ENCODE measurements at regions not wholly inside any gene's neighbourhood (a gene's known extent, or its start where the extent isn't known, plus 50 kb on each side); places are given as distances from the start of the nearest gene placed in this dataset.
"Not testable (repeated sequence)": the region's sequence is repeated elsewhere in the genome, so short reads cannot be mapped to it uniquely, and the experiment has no call there.

DNA sequence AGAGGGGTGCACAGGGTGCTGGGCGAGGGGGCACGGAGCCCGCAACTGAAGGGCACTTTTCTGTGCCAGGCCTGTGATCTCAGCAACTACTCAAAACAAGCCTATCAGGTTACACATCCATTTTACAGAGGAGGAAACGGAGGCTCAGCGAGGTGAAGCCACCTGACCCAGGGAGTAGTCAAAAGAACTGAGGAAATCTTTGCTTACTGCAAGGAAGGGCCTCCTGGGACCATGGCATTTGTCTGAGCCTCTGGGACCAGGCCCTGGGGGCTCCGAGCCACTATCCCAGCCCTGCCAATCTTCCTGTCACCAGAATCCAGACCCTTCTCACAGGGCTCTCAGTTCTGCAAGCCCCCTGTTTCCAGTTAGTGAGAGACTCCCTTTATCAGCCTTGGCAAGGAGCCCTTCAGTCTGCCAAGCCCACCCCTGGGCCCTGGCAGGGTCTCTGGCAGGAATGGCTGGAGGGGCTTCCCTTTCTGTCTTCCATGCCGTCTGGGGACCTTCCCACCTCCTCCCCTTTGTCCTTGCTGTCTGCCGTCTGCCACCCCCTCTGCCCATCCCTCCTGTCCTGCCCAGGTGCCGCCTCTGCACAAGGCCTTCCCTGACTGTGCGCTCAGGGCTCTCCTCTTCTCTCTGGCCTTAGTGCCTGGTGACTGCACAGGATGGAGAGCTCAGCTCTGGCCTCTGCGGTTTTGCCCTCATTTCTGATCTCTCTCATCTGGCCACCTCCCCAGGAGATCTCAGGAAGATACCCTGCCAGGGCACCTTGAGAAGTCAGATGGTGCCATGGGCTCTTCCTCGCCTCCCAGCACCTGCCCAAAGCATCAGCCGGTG, 194.7 kb upstream of the GLI2 start:
- no peak for DNase-seq
- Mint-ChIP-seq H3K36me3 (ENCODE audit: low read depth) (no peaks in the 10 kb centered on the region), H3K4me1 (no peaks in the 10 kb centered on the region), H3K4me3 (no peak overlapping the region), H3K27ac (no peak overlapping the region), H3K9me3 (no peaks in the 10 kb centered on the region), H3K27me3 (peaks cover 2% of the 10 kb centered on the region)
- intact Hi-C loops (cut with micrococcal nuclease) = no loop called here

DNA sequence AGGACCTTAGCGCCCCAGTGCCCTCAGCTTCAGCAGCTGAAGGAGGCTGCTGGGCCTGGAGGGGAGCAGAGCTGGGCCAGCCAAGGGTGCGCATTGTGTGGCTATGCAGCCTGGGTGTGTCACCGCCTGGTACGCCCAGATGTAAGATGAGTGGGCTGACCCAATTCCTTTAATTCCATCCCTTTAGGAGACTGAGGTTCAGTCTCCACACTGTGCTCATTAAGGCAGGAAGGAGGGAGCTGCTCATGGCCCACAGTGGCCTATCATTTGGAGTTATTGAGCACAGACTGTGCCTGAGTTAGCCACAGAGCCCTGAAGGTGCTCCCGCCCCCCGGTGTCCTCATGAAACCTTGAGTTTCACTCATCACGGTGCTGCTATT, 194.1 kb upstream of the GLI2 start:
- Mint-ChIP-seq H3K27me3 (peaks cover 4% of the 10 kb centered on the region), H3K4me3 (no peak overlapping the region), H3K27ac (no peak overlapping the region), H3K36me3 (ENCODE audit: low read depth) (no peaks in the 10 kb centered on the region), H3K9me3 (no peaks in the 10 kb centered on the region), H3K4me1 (no peaks in the 10 kb centered on the region)
- DNase-seq = no peak
- intact Hi-C loops (cut with micrococcal nuclease) = no loop called here

DNA sequence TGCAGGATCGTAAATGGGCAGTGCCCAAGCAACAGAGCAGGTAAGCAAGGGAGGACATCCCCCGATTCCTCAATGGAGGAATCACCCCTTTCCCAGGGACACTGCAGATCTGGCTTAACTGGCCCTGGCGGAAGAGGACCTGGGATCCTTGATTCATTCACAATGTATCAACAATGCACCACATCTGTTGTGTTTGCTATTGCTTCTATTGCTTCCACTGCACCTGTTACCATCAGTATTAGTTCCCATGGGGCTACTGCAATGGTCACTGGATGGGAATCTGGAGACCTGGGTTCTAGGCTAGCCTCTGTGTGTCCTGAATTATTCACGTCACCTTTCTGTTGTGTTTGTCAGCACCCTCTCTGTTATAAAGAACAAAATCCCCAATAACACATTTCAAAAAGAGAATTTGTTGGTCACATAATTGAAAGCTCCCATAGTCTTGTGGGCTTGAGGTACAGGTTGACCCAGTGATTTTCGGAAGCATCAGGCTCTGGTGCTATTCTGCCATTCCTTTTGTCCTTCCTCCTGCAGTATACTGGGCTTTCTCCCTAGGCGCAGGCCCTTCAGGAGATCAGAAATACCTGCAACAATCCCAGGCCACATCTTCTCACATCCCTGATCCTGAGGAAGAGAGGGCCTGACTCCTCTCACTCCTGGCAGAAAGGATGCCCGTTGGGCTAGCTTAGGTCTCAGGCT, 193.5 kb upstream of the GLI2 start:
- no peak for DNase-seq
- Mint-ChIP-seq H3K4me3 (no peak overlapping the region), H3K27ac (no peak overlapping the region), H3K9me3 (no peaks in the 10 kb centered on the region), H3K36me3 (ENCODE audit: low read depth) (no peaks in the 10 kb centered on the region), H3K4me1 (no peaks in the 10 kb centered on the region), H3K27me3 (peaks cover 4% of the 10 kb centered on the region)
- intact Hi-C loops (cut with micrococcal nuclease) = no loop called here

DNA sequence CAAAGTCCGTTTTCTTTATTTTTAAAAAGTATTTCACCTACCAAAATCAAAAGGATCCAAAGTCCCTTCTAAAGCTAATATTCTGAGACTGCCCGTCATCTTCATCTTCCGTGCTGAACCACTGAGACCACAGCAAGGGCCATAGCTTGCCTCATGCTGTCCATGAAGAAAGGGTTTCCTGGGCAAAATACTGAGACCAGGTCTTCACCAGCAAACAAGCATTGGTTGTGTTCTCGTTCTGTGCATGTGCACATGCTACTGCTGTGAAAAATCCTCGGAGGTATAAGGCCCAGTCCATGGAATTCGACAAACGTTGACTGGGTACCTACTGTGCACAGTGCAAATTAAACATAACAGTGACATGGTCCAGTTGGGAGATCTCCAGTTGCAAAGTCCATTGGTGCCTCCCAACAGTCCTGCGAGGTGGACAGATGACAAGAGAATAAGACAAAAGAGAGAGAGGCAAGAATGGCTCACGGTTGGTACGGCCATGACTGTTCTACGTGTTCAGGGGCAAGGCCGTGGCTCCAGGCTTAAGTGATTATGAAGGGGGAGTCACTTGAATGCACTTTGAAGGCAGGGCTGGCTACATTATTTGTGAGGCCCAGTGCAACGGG, 192.6 kb upstream of the GLI2 start:
- no peak overlapping the region for H3K4me3 Mint-ChIP-seq

DNA sequence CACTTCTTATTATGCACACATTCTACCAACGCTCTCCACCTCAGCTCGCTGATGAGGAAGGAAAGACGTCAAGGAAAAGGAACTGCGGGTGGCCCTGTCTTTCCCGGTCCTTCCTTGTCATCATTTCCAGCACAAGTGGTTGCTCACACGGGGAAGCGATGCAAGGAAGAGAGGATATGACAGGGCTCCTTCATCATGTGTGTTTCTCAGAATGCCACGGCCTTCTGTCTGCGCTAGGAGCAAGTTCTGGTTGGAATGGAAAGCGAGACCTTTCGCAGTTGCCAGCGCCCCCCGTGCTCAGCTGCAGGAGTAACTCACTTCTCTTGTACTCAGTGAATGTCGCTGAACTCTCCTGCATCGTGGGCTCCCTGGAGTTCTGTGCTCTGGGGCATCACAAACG, 191.8 kb upstream of the GLI2 start:
- no peaks in the 10 kb centered on the region for H3K9me3 Mint-ChIP-seq
- DNase-seq = no peak
- no peak overlapping the region for H3K4me3 Mint-ChIP-seq
- no peaks in the 10 kb centered on the region for H3K4me1 Mint-ChIP-seq
- intact Hi-C loops (cut with micrococcal nuclease) = no loop called here
- no peaks in the 10 kb centered on the region for H3K36me3 Mint-ChIP-seq (ENCODE audit: low read depth)
- peaks cover 5% of the 10 kb centered on the region for H3K27me3 Mint-ChIP-seq
- H3K27ac Mint-ChIP-seq = no peak overlapping the region

More for the DNA sequence above, 192.6 kb upstream of the GLI2 start:
- H3K9me3 Mint-ChIP-seq = no peaks in the 10 kb centered on the region
- no peak for DNase-seq
- peaks cover 5% of the 10 kb centered on the region for H3K27me3 Mint-ChIP-seq
- no peaks in the 10 kb centered on the region for H3K4me1 Mint-ChIP-seq
- H3K27ac Mint-ChIP-seq = no peak overlapping the region
- H3K36me3 Mint-ChIP-seq (ENCODE audit: low read depth) = no peaks in the 10 kb centered on the region
- intact Hi-C loops (cut with micrococcal nuclease) = no loop called here

DNA sequence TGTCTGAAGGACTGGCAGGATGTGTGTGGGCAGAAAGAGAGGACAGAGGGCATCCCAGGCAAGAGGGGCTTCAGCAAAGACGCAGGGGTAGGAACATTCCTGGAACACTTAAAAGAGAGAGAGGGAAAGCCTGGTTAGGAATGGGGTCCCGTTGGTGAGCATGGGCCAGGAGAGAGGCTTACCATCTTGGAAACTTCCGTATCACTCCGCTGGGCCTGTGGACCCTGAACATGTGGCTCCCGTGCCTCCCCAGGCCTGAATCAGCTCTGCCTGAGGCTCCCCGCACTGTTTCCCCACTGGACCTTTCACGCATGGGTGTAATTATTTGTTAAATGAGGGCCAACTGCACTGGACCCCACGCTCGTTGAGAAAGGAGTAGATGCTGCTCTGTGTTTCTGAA, 191.1 kb upstream of the GLI2 start:
- DNase-seq = no peak
- Mint-ChIP-seq H3K4me1 (no peaks in the 10 kb centered on the region), H3K36me3 (ENCODE audit: low read depth) (no peaks in the 10 kb centered on the region), H3K27ac (no peak overlapping the region), H3K27me3 (peaks cover 5% of the 10 kb centered on the region), H3K4me3 (no peak overlapping the region), H3K9me3 (no peaks in the 10 kb centered on the region)
- intact Hi-C loops (cut with micrococcal nuclease) = no loop called here

DNA sequence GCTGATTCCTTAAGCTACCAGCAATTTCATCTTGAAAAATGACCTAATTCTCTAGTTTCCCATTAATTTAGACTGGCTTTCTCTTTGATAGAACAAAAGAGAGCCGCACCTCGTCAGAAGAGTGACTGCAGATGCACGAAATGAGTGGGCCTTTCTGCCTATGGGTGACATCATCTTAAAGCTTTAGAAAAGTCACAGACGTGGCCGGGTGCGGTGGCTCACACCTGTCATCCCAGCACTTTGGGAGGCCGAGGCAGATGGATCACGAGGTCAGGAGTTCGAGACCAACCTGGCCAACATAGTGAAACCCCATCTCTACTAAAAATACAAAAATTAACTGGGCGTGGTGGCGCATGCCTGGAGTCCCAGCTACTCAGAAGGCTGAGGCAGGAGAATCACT, 190.7 kb upstream of the GLI2 start:
- H3K9me3 Mint-ChIP-seq; DNase-seq; intact Hi-C loops (cut with micrococcal nuclease); H3K4me3 Mint-ChIP-seq; H3K4me1 Mint-ChIP-seq; H3K27me3 Mint-ChIP-seq; H3K27ac Mint-ChIP-seq; H3K36me3 Mint-ChIP-seq (ENCODE audit: low read depth): not testable (repeated sequence)

DNA sequence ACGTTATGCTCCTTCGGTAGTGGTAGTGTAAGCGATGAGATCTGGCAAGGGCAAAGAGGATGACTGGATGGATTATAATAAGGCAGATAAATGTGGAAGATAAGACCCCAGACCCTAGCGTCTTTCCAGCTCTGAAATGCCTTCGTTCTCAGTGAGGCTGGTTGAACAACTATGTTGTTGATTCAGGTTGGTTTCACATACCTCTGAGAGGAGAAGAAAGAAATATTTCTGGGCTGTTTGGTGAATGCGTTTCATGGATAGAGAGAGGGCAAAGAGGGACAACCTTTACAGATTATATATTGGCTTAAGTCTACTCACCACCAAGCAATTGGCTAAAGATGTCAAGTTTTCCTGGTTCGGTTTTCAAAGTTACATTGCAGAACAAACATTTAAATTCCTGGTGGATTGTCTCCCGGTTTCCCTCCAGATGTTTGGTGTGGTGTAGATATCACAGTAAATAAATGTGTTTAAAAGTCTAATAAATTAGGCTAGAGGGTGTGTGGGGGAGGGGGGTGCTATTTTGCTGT, 190.1 kb upstream of the GLI2 start:
- DNase-seq = no peak
- H3K27ac Mint-ChIP-seq = no peak overlapping the region
- H3K36me3 Mint-ChIP-seq (ENCODE audit: low read depth) = no peaks in the 10 kb centered on the region
- H3K9me3 Mint-ChIP-seq = no peaks in the 10 kb centered on the region
- H3K27me3 Mint-ChIP-seq = peaks cover 5% of the 10 kb centered on the region
- no peaks in the 10 kb centered on the region for H3K4me1 Mint-ChIP-seq
- no peak overlapping the region for H3K4me3 Mint-ChIP-seq
- intact Hi-C loops (cut with micrococcal nuclease) = no loop called here

DNA sequence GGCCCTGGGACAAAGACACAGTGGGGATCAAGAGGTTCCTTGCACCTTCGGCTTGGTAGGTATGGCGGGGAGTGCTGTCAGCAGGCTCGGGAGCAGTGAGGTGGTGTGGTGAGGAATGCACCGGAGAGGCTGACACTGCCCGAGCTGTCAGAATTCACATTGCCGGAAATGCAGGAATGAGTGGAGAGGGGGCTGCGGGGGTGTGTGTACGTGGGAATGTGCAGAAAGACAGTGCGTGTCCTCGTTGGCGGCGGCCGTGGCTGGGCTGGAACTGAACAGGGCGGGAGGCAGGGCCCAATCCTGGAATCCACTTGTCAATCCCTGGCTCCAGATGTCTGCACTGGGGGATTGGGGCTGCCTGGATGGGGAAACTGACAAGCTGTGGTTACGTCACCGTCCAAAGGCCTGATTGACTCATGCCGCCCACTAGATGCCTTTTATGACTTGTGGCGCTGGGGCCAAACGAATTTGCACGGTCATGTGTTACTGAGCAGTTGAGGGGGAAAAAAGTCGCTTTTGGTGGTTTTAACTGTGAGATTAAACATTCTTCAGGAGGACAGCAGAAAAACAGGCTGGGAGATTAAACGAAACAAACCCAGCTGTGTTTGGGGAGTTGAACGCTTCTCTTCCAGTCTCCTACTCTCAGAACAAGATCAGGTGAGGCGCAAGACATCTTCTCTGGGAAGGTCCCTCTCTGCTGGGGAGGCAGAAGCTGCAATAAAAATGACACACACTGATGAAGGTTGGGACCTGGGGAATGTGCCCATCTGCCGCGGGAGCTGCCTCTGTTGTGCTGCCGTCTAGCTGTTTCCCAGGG, 189.4 kb upstream of the GLI2 start:
- no peaks in the 10 kb centered on the region for H3K9me3 Mint-ChIP-seq
- intact Hi-C loops (cut with micrococcal nuclease) = no loop called here
- H3K4me3 Mint-ChIP-seq = no peak overlapping the region
- peaks cover 5% of the 10 kb centered on the region for H3K27me3 Mint-ChIP-seq
- DNase-seq = no peak
- no peak overlapping the region for H3K27ac Mint-ChIP-seq
- no peaks in the 10 kb centered on the region for H3K36me3 Mint-ChIP-seq (ENCODE audit: low read depth)
- H3K4me1 Mint-ChIP-seq = no peaks in the 10 kb centered on the region

DNA sequence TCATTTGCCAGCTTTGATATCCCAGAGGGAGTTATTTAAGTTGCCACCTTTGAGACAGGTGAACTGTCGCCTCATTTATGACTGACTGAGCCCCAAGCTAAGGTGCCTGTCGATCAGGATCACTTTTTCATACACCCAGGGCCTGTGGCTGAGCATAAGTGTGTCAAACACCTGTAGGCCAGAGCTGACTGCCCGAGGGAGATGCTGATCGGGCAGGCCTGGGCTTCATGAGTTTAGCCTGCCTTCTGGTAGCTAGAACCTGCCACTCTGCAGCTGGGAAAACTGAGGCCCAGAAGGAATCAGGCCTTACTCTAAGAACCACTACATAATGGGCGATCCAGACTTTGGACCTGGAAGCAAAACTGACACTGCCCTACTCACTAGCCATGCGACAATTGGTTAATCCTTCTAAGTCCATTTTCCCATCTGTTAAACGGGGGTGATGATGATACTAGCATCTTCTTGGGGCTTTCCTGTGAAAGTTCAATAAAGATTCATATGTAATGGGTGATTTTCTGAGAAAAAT, 188.7 kb upstream of the GLI2 start:
- intact Hi-C loops (cut with micrococcal nuclease) = no loop called here
- H3K4me3 Mint-ChIP-seq = no peak overlapping the region
- no peak for DNase-seq
- H3K27me3 Mint-ChIP-seq = peaks cover 5% of the 10 kb centered on the region
- no peaks in the 10 kb centered on the region for H3K36me3 Mint-ChIP-seq (ENCODE audit: low read depth)
- H3K4me1 Mint-ChIP-seq = no peaks in the 10 kb centered on the region
- H3K9me3 Mint-ChIP-seq = no peaks in the 10 kb centered on the region
- no peak overlapping the region for H3K27ac Mint-ChIP-seq

DNA sequence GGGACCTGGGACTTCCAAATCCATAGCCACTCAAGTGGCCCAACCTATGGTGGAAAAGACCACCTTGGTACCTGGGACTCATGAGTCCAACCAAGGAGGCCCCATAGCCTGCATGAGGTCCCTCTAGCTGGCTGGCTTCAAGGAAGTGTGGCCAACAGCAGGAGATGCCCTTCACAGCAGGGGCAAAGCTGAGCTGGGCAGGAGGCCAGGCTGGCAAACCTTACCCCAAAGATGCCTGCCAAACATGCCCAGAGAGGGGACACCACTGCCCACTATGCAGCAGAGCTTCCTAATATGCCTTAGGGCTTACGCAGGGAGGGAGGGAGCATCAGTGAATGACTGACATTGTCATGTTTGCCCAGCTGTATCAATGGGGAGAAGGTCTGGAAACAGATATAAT, 188.0 kb upstream of the GLI2 start:
- no peaks in the 10 kb centered on the region for H3K9me3 Mint-ChIP-seq
- no peak overlapping the region for H3K27ac Mint-ChIP-seq
- H3K4me1 Mint-ChIP-seq = no peaks in the 10 kb centered on the region
- no peak overlapping the region for H3K4me3 Mint-ChIP-seq
- H3K36me3 Mint-ChIP-seq (ENCODE audit: low read depth) = no peaks in the 10 kb centered on the region
- intact Hi-C loops (cut with micrococcal nuclease) = no loop called here
- no peak for DNase-seq
- H3K27me3 Mint-ChIP-seq = peaks cover 7% of the 10 kb centered on the region

DNA sequence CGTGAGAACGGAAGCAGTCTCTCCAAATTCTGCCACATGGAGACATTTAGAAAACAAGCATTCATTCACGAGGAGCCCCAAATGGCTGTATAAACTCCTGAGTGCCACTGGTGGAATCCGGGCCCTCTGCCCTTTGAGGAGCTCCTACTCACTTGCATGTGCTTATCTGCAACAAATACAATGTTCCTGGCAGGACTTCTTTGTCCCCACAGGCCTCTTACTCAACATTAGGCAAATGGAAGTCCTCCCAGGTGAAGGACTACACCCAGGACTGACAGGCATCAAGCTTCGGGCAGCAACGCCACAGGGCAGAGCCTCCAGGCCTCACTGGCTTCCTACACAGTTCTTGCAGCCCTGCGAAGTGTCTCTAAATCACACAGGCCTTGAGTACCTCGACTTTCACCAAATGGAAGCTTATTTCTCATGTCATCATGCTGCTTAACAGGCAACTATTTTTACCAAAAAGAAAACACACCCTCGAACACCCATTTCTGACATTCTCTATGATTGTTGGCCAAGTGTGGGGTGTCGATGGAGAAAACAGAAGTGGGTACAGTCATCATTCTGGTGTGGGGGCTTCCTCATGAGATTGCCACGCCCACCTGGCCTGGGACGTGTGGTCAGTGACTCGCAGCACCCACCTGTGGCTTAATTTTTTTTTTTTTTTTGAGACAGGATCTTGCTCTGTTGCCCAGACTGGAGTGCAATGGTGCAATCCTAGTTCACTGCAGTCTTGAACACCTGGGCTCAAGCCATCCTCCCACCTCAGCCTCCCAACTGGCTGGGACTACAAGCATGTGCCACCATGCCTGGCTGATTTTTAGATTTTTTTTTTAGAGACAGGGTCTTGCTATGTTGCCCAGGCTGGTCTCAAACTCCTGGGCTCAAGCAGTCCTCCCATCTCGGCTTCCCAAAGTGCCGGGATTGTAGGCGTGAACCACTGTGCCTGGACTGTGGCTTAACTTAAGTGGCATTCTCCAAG, 186.8 kb upstream of the GLI2 start:
- Mint-ChIP-seq H3K27me3 (peaks cover 15% of the 10 kb centered on the region), H3K9me3 (no peaks in the 10 kb centered on the region), H3K4me1 (peaks cover 4% of the 10 kb centered on the region), H3K36me3 (ENCODE audit: low read depth) (no peaks in the 10 kb centered on the region), H3K27ac (no peak overlapping the region), H3K4me3 (no peak overlapping the region)
- intact Hi-C loops (cut with micrococcal nuclease) = no loop called here
- no peak for DNase-seq

Data from activated CD4-positive, alpha-beta T cell treated with anti-CD3 and anti-CD28 coated beads, Interleukin-2, amount 10 ng/mL, durations not matched to agents 24 days and 14 days (primary cell).